Activated CD4-positive, CD25-positive, alpha-beta regulatory T cell treated with anti-CD3 and anti-CD28 coated beads, Interleukin-2, amount 50 U/mL, for 16 hours (primary cell): ENCODE measurements at regions not wholly inside any gene's neighbourhood (a gene's known extent, or its start where the extent isn't known, plus 50 kb on each side); places are given as distances from the start of the nearest gene placed in this dataset.
"Not testable (repeated sequence)": the region's sequence is repeated elsewhere in the genome, so short reads cannot be mapped to it uniquely, and the experiment has no call there.

Experiments
- DNase-seq: peaks from one replicate; pipeline ENCODE4 v3.0.0-alpha.2; 2020; ENCODE audit warnings: low read depth, low spot score

DNA sequence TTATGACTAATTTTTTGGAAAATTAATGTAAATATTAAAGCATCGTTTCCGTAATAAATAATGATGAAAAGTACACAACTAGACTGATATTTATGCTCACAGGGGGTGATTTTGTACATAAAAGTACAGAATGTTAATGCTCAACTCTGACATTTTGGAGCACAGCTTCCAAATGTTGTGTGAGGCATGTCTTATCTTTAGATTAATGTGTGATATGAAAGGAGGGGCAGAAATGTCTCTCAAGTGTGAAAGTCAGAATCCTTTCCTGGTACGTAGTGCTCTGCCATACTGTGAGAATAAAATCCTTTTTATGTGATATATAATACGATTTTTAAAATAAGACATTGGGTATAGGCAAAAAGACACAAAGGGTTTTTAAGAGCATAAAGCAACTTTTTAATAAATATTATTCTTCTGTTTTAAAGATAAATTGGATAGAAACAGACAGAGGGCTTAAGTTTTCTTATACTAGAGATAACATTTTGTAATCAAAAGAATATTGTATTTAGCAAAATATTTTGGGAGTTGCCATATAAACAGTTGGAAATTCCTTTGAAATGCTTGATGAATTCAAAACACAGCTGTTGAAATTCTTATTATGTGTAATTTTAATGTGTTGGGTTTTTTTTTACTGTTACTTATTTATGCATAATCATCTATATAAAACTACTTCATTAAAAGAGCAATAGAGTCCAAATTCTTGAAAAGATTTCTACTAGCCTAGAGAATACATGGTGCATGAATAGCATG, 389.7 kb downstream of the RAP2B start:
- no peak for DNase-seq

DNA sequence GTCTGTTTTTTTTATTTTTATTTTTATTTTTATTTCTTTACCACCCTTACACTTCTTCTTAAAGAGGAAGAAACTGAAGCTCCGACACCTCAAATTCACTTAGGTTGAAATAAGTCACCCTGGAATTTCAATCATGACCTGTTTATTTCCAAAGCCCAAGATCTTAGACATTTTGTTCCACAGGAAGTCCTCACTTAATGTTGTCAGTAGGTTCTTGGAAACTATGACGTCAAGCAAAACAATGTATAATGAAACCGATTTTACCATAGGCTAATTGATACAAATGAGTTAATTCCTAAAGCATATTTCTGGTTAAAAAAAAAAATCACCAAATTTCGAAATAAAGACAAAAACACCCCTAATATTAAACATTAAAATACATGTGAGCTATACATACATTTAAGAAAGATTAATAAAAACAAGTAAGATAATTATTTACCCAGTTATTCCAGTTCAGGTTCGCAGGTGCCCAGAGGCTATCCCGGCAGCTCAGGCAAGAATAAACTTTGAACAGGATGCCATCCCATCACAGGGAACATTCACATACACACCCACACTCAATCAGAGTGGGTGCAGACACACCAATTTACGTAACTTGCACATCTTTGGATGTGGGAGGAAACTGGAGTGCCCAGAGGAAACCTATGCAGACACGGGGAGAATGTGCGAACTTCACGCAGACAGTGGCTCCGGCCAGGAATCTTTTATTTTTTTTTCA, 391.0 kb downstream of the RAP2B start:
- DNase-seq = no peak

DNA sequence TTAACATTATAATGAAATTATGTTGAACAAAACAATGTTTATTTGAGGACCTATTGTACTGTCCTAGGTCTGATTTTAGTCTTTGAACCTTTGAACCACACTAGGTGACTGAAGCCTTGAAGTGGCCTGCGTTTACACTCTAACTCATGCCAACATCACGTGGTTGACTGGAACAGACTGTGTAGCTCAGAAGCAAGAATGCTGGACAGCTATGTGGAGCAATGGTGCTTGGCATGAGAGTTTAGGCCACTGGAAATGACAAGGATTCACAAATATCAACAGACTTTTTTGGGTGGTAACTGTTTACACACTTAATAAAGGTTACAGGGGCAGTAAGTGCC, 391.5 kb downstream of the RAP2B start:
- no peak for DNase-seq

DNA sequence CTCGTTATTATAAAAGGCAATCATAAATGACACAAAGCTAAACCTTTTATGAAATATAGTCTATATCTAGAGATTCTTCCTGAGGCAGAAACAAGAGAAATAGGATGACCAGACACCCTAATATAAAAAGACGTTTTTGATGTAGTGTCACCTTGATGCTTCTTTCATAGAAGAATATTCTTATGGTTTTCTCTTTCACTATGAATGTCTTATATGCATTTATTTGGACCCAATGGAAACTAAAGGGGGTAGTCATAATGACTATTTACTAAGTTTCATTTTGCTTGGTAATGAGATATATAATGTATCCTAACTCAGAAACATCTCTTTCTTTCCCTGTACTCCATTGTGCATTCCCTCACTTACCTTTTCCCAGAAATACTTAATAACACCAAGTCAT, 393.9 kb downstream of the RAP2B start:
- no peak for DNase-seq

DNA sequence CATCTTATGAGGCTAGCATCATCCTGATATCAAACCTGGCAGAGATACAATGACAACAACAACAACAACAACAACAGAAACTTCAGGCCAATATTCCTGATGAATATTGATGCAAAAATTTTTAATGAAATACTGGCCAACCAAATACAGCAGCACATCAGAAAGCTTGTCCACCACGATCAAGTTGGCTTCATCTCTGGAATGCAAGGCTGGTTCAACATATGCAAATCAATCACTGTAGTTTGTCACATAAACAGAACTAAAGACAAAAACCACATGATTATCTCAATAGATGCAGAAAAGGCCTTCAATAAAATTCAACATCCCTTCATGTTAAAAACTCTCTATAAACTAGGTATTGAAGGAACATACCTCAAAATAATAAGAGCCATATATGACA, 397.3 kb downstream of the RAP2B start:
- DNase-seq = not testable (repeated sequence)

DNA sequence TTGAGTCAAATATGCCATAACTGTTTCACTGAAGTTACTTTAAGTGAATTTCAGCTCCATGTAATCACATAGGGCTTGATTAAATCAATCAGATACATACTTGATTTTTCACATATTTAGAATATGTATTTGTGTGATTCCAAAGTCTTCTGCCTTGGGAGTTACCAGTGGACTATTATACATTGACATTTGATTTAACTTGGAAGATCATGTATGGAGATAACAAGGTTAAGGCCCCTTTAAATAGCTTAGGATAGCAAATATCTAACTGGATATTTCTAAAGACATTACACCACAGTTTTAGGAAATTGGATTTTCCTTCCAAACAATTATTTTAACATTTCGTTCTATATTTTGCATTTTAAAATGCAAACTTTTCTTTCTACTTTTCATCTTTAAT, 405.0 kb downstream of the RAP2B start:
- DNase-seq = no peak

DNA sequence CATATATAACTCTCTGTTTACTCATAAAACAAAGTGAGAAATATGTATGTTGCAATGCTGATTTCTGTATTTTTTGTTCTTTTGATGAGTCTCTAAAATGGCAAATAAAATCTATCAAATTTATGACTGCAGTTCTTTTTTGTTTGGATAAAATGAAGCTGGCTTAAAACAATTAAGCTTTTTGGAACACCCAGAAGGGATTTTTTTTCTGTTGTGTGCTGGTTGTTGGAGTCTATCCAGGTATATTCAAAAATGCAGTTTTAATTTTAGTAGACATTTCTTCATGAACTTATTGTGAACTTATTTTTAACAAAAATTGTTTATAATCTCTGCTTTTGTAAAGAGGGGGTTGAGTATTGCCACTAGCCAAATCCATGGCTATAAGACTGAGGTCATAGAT, 405.5 kb downstream of the RAP2B start:
- no peak for DNase-seq

DNA sequence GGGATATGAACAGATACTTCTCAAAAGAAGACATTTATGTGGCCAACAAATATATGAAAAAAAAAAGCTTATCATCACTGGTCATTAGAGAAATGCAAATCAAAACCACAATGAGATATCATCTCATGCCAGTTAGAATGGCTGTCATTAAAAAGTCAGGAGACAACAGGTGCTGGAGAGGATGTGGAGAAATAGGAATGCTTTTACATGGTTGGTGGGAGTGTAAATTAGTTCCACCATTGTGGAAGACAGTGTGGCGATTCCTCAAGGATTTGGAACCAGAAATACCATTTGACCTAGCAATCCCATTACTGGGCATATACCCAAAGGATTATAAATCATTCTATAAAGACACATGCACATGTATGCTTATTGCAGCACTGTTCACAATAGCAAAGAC, 408.5 kb downstream of the RAP2B start:
- not testable (repeated sequence) for DNase-seq

DNA sequence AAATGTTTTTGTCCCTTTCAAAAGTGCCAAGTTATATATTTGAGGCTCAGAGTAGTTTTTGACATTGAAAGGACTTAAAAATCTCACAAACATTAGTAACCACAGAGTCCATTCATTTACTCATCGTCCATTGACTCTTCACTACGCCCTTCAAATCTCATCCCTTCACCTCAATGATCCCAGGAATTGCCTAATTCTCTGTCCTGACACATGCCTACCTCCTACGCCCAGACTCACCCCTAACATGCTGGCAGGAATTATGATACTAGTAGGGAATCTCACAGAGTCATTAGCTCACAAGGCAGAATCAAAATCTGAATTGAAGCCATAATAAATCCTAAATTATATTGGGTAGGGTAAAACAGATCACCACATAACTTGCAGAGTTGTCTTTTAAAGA, 410.1 kb downstream of the RAP2B start:
- DNase-seq = no peak

DNA sequence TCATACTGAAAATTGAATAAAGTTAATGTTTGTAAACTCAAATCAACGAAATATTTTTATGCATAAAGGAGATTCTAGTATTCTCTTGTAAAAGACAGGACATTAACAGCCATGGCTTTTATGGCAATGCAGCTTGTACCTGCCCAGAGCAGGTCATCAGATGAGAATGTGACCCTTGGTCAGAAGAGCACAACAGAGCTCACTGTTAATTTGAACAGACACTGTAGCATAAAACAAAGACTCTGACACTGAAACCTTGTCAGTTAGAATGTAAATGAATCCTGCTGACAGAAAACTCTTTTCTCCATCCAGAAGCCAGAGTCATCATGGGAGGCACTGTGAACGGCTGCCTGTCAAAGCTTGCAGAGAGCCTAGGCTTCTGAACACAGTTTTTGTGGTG, 410.6 kb downstream of the RAP2B start:
- no peak for DNase-seq

DNA sequence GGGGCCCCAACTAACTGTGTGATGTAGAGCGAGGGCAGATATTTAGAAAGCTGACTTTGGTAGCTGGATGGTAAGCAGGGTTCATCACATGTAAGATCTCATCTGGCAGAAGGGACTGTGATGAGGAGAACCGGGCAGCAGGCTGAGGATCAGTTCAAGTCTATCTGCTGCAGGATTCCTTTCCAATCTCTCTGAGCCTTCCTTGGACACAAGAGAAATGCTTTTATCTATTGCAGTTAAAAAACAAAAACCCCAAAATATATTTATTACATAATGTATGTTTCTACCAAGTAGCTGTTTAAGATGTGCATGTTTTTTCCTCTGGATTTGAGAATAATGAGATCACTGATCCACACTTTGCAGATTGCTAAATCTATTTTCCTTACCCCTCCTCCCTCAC, 411.5 kb downstream of the RAP2B start:
- no peak for DNase-seq

DNA sequence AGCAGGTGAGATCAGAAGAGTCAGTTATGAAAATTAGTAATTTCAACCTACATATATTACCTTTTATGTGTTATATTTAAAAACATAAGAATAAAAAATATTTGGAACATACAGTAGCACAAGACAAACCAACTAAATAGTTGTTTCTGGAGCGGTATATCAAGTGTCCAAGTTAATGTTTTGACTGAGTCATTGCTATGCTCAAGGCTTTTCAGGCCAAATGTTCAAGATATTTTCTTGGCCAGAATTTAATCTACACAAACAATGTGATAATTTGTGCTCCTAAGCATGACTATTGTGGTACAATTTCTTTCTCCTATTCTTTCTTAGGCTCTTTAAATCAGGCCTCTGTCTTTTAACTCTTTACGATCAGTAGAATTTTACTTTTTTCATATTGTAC, 412.4 kb downstream of the RAP2B start:
- no peak for DNase-seq

DNA sequence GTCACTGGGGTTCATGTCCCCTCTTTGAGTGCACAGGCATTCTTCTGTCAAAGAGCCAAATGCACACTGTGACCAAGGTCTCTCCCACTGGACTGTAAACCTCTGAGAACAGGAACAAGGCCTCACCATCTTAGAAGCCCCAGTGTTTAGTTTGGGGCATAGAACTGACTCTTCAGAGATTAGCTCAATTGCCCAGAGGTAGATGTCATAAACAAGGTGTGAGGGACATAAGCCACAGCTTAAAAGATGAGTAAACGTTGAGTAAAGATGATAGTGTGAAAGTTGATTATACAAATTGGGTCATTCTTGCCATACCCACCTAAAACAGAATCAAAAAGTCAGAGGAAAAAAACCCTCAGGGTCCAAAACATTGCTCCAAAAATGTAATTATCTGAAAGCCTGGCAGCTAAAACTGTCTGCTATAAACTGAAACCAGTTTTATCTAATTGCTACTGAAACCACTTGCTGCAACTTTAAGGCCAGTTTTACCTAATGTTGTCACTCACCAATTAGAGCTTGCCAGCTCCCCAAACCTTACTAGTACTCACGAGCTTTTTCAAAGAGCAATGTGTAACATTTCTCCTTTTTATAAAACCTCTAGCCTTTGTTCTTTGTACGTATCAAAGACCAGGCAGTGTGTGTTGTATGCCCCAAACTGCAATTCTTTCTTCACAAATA, 415.2 kb downstream of the RAP2B start:
- DNase-seq = no peak

DNA sequence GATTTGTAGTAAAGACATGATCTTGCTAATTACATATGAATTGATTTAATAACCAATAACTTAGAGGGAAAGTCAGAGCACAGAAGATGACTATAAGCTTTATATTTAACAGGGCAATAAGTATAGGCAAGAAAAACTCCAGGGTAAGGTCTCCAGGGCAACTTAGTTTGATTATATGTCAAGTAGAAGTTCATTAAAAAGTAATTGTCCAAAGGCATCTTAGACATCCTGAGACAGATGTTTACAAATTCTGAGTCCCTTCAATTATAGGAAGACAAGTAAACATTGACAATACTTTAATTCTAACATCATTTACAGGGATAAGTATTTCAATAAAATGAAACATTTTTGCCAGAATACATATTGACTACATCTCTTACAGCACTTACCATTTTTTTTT, 416.0 kb downstream of the RAP2B start:
- DNase-seq = no peak

DNA sequence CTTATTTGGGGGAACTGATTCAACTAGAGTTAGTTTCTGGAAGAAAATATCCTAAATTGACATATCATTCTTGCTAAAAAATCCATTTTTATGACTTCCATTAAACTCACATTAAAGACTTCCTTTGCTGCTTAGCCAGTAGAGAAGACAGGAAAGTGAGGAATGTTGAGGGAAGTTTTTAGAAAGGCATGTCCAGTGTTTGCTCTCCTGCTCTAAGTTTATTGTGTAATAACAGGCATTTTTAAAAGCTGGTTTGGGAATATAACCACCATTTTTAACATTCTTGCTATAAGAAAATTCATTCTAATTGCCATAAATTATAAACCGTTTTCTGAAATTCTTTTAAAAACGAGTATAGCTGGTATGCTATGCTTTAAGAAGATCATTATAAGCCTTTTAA, 428.0 kb downstream of the RAP2B start:
- DNase-seq = no peak

DNA sequence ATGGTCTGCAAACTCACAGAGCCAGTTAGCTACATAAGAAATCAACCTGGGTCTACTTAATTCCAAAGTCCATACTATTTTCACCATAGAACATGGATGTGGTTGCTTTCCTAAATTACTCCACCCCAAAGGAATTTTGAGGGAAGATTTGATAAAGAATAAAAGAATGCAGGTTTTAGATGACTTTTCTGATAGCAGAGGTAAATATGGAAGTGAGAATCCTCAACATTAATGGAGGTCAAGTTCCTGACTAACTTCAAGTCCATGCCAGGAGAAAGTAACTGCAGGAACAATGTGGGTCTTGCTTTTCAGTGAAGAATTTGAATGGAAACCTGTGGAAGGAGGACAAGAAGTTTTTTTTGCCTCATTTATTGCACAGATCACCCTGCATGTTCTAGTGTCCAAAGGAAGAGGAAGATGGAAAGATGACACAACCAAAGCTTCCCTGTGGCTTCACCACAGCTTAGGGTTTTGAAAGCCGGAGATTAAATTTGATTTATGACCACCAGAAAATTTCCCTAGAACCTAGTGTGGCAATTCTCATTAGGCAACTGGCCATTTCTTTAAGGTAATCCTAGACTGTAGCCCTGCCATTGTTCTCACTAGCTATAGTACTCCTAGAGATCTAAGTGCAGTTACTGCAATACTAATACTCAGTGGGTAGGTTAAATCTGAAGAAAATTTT, 429.7 kb downstream of the RAP2B start:
- no peak for DNase-seq

DNA sequence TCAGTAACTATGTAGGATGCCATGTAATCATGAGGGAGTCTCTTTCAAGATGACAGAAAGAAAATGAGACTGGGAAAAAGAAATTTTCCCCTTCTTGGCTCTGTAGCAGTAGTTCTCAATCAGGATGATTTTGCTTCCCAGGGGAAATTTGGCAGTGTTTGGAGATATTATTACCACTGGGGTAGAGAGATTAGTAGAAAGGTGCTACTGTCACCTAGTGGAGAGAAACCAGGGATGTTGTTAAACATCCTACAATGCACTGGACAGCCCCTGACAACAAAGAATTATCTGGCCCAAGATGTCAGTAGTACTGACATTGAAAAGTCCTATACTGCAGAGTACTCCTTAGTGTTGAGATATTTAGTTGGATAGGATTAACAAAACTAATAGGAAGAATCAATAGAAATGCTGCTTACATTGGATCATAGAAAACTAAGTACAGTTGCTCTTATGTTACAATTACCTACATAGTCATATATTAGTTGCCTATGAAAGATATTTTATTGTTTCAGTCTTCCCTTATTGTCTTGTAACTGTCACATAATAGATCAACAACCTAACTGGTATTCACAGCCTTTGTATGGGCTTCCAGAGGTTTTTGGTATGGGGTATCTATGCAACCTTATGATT, 433.3 kb downstream of the RAP2B start:
- no peak for DNase-seq

DNA sequence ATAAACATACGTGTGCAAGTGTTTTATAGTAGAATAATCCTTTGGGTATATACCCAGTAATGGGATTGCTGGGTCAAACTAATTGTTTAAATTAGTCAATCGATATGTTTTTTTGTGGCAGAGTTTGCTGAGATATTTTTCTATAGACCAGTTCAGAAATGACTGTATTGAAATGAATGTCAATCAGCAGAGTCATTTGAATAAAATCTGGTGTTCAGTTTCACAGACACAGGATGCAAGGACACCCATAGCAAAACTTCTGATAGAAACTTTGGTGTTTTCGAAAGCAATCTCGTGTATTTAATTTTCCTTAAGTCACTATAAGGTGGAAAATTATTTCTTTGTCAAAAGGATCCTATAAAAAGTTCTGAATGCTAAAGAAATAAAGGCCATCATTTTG, 434.4 kb downstream of the RAP2B start:
- DNase-seq = no peak

DNA sequence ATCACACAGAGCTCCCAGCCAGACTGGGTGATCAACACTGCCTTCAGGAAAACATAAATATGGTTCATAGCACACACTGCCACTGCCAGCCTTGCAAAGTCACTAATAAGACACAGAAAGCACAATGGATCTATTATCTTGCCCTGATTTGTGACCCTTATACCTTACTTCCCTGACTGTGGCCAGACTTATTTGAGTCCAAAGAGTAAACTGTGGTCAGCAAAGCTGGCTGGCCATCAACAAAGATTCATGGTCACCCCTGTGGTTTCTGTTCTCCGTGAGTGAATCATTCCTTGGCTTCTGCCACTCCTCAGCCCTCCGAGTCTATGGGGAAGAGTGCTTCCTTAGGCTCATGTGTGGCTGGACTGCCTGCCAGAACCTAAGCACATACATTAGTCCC, 437.7 kb downstream of the RAP2B start:
- DNase-seq = no peak

DNA sequence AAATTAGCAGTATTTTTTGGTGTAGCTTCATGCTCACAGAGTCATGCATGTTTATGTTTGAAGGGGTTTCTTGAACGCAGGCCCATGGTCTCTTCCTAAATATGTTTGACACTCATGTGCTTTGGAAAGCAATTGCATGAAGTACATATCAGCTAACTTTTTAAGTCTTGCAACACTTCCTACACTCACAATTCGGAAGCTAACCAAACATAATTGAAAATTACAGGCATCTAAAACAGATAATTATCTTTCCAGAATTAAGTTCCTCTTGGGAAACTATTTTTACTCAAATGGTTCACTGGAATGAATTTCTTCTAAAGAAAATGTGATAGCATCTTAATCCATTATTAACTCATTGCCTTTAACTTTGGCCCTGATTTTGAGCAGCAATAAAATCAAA, 438.9 kb downstream of the RAP2B start:
- no peak for DNase-seq

DNA sequence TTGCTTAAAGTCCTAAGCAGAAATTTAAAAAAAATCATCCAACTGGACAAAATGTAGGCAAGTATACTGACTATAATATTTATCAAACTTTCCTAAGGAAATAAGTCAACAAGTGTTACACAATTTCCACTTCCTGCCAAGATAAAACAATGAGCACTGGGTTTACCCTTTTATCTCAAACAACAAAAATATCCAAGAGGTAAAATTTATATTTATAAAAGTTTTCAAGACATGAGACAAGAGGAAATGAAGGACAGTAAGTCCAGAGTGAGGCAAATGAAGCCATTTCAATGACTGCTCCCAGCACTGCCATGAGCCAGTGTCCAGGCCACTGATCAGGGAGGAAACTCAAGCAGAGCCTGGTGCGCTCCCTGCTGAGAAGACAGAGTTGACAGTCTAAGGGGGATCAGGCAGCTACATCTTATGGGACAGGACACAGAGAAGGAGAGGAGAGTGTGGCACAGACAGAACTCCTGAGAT, 439.4 kb downstream of the RAP2B start:
- no peak for DNase-seq

DNA sequence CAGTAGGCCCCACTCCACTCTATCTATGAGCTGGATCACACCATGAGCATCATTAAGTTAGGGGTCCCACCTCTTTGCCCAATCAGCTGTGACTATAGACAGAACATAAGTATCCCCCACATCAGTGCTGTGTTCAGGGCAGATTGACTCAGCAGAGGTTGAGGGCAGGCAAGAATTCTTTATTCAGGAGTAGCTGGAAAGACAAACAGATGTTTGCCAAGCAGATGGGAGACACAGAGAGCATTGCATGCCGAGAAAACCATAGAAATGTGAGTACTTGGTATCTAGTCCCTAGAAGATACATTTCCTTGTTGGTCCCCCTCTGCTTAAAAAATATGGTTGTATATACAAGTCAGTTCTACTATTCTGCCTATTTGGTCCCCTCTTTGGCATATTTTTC, 440.8 kb downstream of the RAP2B start:
- DNase-seq = no peak
